ENCODE measurements at regions not wholly inside any gene's neighbourhood (a gene's known extent, or its start where the extent isn't known, plus 50 kb on each side); places are given as distances from the start of the nearest gene placed in this dataset.

- CTCF ChIA-PET = interaction anchor here (0.6 to 2.2 kb wide), 69 partner anchors 8 to 1878 kb away, joined by 3 to 15 read pairs (median 4); no protein-coding TSS in a partner anchor
- peak overlapping the region; percentile 39; the same call in 1 of the 2 replicates for H3K4me2 ChIP-seq
- DNase-seq = peak; percentile 85
- no peak for TF ChIP-seq MEF2A (IDR thresholded peaks at IDR 0.05; ENCODE audit: borderline replicate concordance, low read depth)
- no peak for TF ChIP-seq TEAD4 (IDR thresholded peaks at IDR 0.05; ENCODE audit: borderline replicate concordance, insufficient read depth)
- no peak for TF ChIP-seq MXI1 (IDR thresholded peaks at IDR 0.05; ENCODE audit: low read depth, low read length)
- TF ChIP-seq TAF1 (IDR thresholded peaks at IDR 0.05; ENCODE audit: borderline replicate concordance, low read depth, low read length) = no peak
- TF ChIP-seq GATA2 (CRISPR knock-in tag; IDR thresholded peaks at IDR 0.05) = no peak
- no peak for TF ChIP-seq YY1 (IDR thresholded peaks at IDR 0.05; ENCODE audit: low read depth)
- TF ChIP-seq CHD2 (IDR thresholded peaks at IDR 0.05; ENCODE audit: low read length, partially characterized antibody) = no peak
- TF ChIP-seq NFIC (IDR thresholded peaks at IDR 0.05; ENCODE audit: borderline replicate concordance) = no peak
- no peak for TF ChIP-seq ELF1 (IDR thresholded peaks at IDR 0.05)
- no peak for TF ChIP-seq REST (IDR thresholded peaks at IDR 0.05; ENCODE audit: low read depth, low read length)
- TF ChIP-seq RAD21 (IDR thresholded peaks at IDR 0.05; ENCODE audit: low read length) = peak; percentile 96
- no peak for TF ChIP-seq ZBTB33 (IDR thresholded peaks at IDR 0.05; ENCODE audit: borderline replicate concordance, low read depth)
- no peak for TF ChIP-seq RFX5 (IDR thresholded peaks at IDR 0.05; ENCODE audit: low read length)
- TF ChIP-seq PBX3 (IDR thresholded peaks at IDR 0.05) = no peak
- TF ChIP-seq MAX (IDR thresholded peaks at IDR 0.05; ENCODE audit: low read depth) = no peak
- no peak for TF ChIP-seq USF1 (IDR thresholded peaks at IDR 0.05; ENCODE audit: borderline replicate concordance, low read depth)
- peak; percentile 78 for TF ChIP-seq SMC3 (IDR thresholded peaks at IDR 0.05; ENCODE audit: low read depth, low read length)
- TF ChIP-seq RCOR1 (IDR thresholded peaks at IDR 0.05; ENCODE audit: low read length) = peak; percentile 39; the same call in 1 of the 2 replicates
- peak; percentile 87 for TF ChIP-seq CTCF (IDR thresholded peaks at IDR 0.05)
- TF ChIP-seq EZH2phosphoT487 (IDR thresholded peaks at IDR 0.05; ENCODE audit: borderline replicate concordance, low read depth) = no peak
- no peak for TF ChIP-seq SIN3A (IDR thresholded peaks at IDR 0.05; ENCODE audit: borderline replicate concordance, low read depth, low read length)
- TF ChIP-seq FOXM1 (IDR thresholded peaks at IDR 0.05; ENCODE audit: low read depth) = no peak
- no peak for TF ChIP-seq TCF12 (IDR thresholded peaks at IDR 0.05)
These were observed 72.8 kb upstream of the ASTN2 start for GRCh38 chr9:117487555-117488175.

More at GRCh38 chr9:117487555-117488175, 72.8 kb upstream of the ASTN2 start:
- H3K9me2 ChIP-seq = no peaks in the 10 kb centered on the region
- H2AFZ ChIP-seq (ENCODE audit: low read depth) = peak overlapping the region; percentile 48; the same call in 1 of the 2 replicates
- no peaks in the 10 kb centered on the region for H3K36me3 ChIP-seq (replicated peaks in 1 of 2; ENCODE audit: control insufficient read depth in 1 of 2, insufficient read depth in 2 of 2, low read length in 1 of 2)
- peak overlapping the region in 1 of 2 experiments; percentile 43; a peak in 1 of 4 replicates for H3K27ac ChIP-seq (ENCODE audit: low read depth in 2 of 2, low read length in 1 of 2)
- peaks cover 5% of the 10 kb centered on the region for H3F3A ChIP-seq (replicated peaks; ENCODE audit: insufficient read depth)
- no peaks in the 10 kb centered on the region for H3K27me3 ChIP-seq (ENCODE audit: insufficient read depth)
- POLR2A ChIA-PET = interaction anchor here (0.6 to 1.0 kb wide), 2 partner anchors 9 to 74 kb away, joined by 3 read pairs; no protein-coding TSS in a partner anchor
- WGBS (ENCODE audit: low lambda C conversion rate) = 25% methylated on average over 9 of the region's 15 CpGs
- peak overlapping the region in 1 of 2 experiments; percentile 34; a peak in 1 of 4 replicates for H3K4me3 ChIP-seq (ENCODE audit: low read depth in 2 of 2, low read length in 1 of 2)
- no peaks in the 10 kb centered on the region for H3K79me2 ChIP-seq (ENCODE audit: insufficient read depth)
- H3K4me1 ChIP-seq (ENCODE audit: control insufficient read depth in 1 of 2, insufficient read depth in 2 of 2, low read depth in 1 of 2, low read length in 1 of 2) = peaks cover 0 to 8% of the 10 kb centered on the region in 2 experiments; a peak in 1 of 4 replicates
- H3K9me3 ChIP-seq = no peaks in the 10 kb centered on the region
- no peaks in the 10 kb centered on the region for H4K20me1 ChIP-seq (ENCODE audit: insufficient read depth)
- H3K9ac ChIP-seq = no peak overlapping the region
